ENCODE measurements at regions not wholly inside any gene's neighbourhood (a gene's known extent, or its start where the extent isn't known, plus 50 kb on each side); places are given as distances from the start of the nearest gene placed in this dataset.

- no peak for ATAC-seq (ENCODE audit: low read depth)
- CTCF ChIA-PET, result no interaction called here
- intact Hi-C loops (cut with micrococcal nuclease), result no loop called here
Observed at GRCh38 chr4:165686756-165687155, 186.3 kb upstream of the TLL1 start.

GRCh38 chr4:165689159-165689558 is 183.9 kb upstream of the TLL1 start:
- TF ChIP-seq CTCF (IDR thresholded peaks at IDR 0.05), result no peak
- H3K36me3 Mint-ChIP-seq (ENCODE audit: low read depth), result no peaks in the 10 kb centered on the region

More at GRCh38 chr4:165686756-165687155, 186.3 kb upstream of the TLL1 start:
- no peak for DNase-seq
- no peaks in the 10 kb centered on the region for H3K27me3 Mint-ChIP-seq
- H3K36me3 Mint-ChIP-seq (ENCODE audit: low read depth), result no peaks in the 10 kb centered on the region
- no peak overlapping the region for H3K4me3 Mint-ChIP-seq
- POLR2A ChIA-PET, result no interaction called here
- no peak overlapping the region for H3K27ac Mint-ChIP-seq
- TF ChIP-seq CTCF (IDR thresholded peaks at IDR 0.05), result no peak
- H3K9me3 Mint-ChIP-seq, result no peaks in the 10 kb centered on the region
- no peaks in the 10 kb centered on the region for H3K4me1 Mint-ChIP-seq

GRCh38 chr4:165692082-165692481 is 181.0 kb upstream of the TLL1 start:
- DNase-seq (no peak), ATAC-seq (ENCODE audit: low read depth) (no peak)
- Mint-ChIP-seq H3K27ac (no peak overlapping the region), H3K9me3 (no peaks in the 10 kb centered on the region), H3K27me3 (no peaks in the 10 kb centered on the region), H3K36me3 (ENCODE audit: low read depth) (no peaks in the 10 kb centered on the region), H3K4me1 (no peaks in the 10 kb centered on the region), H3K4me3 (no peak overlapping the region)
- TF ChIP-seq CTCF (IDR thresholded peaks at IDR 0.05), result no peak
- intact Hi-C loops (cut with micrococcal nuclease), result no loop called here
- ChIA-PET POLR2A (no interaction called here), CTCF (no interaction called here)

More at GRCh38 chr4:165689159-165689558, 183.9 kb upstream of the TLL1 start:
- POLR2A ChIA-PET, result no interaction called here
- CTCF ChIA-PET, result no interaction called here
- Mint-ChIP-seq H3K4me1 (no peaks in the 10 kb centered on the region), H3K27ac (no peak overlapping the region), H3K9me3 (no peaks in the 10 kb centered on the region), H3K27me3 (no peaks in the 10 kb centered on the region), H3K4me3 (no peak overlapping the region)
- DNase-seq (no peak), ATAC-seq (ENCODE audit: low read depth) (no peak)
- intact Hi-C loops (cut with micrococcal nuclease), result no loop called here

GRCh38 chr4:165698272-165698671 is 174.8 kb upstream of the TLL1 start:
- ATAC-seq (ENCODE audit: low read depth) (no peak), DNase-seq (no peak)
- Mint-ChIP-seq H3K4me3 (no peak overlapping the region), H3K36me3 (ENCODE audit: low read depth) (no peaks in the 10 kb centered on the region), H3K27ac (no peak overlapping the region), H3K9me3 (no peaks in the 10 kb centered on the region), H3K27me3 (no peaks in the 10 kb centered on the region), H3K4me1 (no peaks in the 10 kb centered on the region)
- no peak for TF ChIP-seq CTCF (IDR thresholded peaks at IDR 0.05)
- ChIA-PET POLR2A (no interaction called here), CTCF (no interaction called here)
- intact Hi-C loops (cut with micrococcal nuclease), result no loop called here

GRCh38 chr4:165699055-165699454 is 174.0 kb upstream of the TLL1 start:
- Mint-ChIP-seq H3K4me1 (no peaks in the 10 kb centered on the region), H3K36me3 (ENCODE audit: low read depth) (no peaks in the 10 kb centered on the region), H3K27me3 (no peaks in the 10 kb centered on the region), H3K9me3 (no peaks in the 10 kb centered on the region), H3K27ac (no peak overlapping the region), H3K4me3 (no peak overlapping the region)
- ATAC-seq (ENCODE audit: low read depth) (no peak), DNase-seq (no peak)
- POLR2A ChIA-PET, result no interaction called here
- no peak for TF ChIP-seq CTCF (IDR thresholded peaks at IDR 0.05)
- CTCF ChIA-PET, result no interaction called here
- intact Hi-C loops (cut with micrococcal nuclease), result no loop called here

Measured in activated B cell treated with CpG ODN at 0.5 μM for 24 hours (primary cell).